Right lobe of liver (tissue), 6 donors: ENCODE measurements at regions not wholly inside any gene's neighbourhood (a gene's known extent, or its start where the extent isn't known, plus 50 kb on each side); places are given as distances from the start of the nearest gene placed in this dataset.

Experiments used
- ATAC-seq, 4 donors: fragments of 200-7000 bp; cut with Tn5 transposase; one replicate each; pipeline ENCODE4 v1.9.1; 2020; ENCODE audit warnings: mild to moderate bottlenecking in 4 of 4, moderate library complexity in 4 of 4
- DNase-seq, 3 donors: peaks; one replicate each; pipeline ENCODE4 v3.0.0-alpha.2; 2020
- H3K27ac ChIP-seq, 3 donors: fragments of 200-600 bp; one replicate each; pipeline ENCODE4 v1.8.0; 2022
- H3K27me3 ChIP-seq, 2 donors: fragments of 200-600 bp; one replicate each; pipeline ENCODE4 v1.8.0; 2022
- H3K36me3 ChIP-seq, 4 donors: fragments of 200-600 bp; sonication (generic) in 1 of 4; one replicate each; pipeline versions ENCODE4 v1.5.1 to v1.8.0; 2017 to 2022; ENCODE audit warnings: control low read depth in 1 of 4
- H3K4me1 ChIP-seq, 4 donors: fragments of 200-600 bp; sonication (generic) in 1 of 4; one replicate each; pipeline versions ENCODE4 v1.5.1 to v1.8.0; 2017 to 2022; ENCODE audit warnings: control low read depth in 1 of 4
- H3K4me3 ChIP-seq, 3 donors: fragments of 200-600 bp; one replicate each; pipeline ENCODE4 v1.8.0; 2022
- H3K9me3 ChIP-seq, 4 donors: fragments of 200-600 bp; sonication (generic) in 1 of 4; one replicate each; pipeline versions ENCODE4 v1.5.1 to v1.8.0; 2017 to 2022; ENCODE audit warnings: control low read depth in 1 of 4
- POLR2A ChIP-seq: fragments of 450-650 bp; IDR thresholded peaks from one replicate; pipeline ENCODE4 v1.6.1; 2017; ENCODE audit warnings: antibody characterized with exemption, mild to moderate bottlenecking
- WGBS: methylation state at CpG from one replicate; pipeline ENCODE4 v1.1.6; 2018; ENCODE audit warnings: low coverage, low lambda C conversion rate; ENCODE audit not compliant: insufficient coverage; ENCODE audit errors: missing lambda C conversion rate; 5-methylcytosine and 5-hydroxymethylcytosine counted together
- intact Hi-C, 2 donors: fragments of 100-400 bp; cut with DNase I; formaldehyde crosslinking; loops; one replicate each; pipeline versions ENCODE4 v1.11.2 to v1.14.1; 2022
- TF ChIP-seq, protein P1 (sequence below), 4 donors: fragments of 200-600 bp in 3 of 4; fragments of 450-650 bp in 1 of 4; IDR thresholded peaks; one replicate each; pipeline versions ENCODE4 v1.5.1 to v1.8.0; 2016 to 2022; ENCODE audit warnings: antibody characterized with exemption in 4 of 4, mild to moderate bottlenecking in 2 of 4
- donor health status: DM: no; HTN: yes; CAD: no.
- donor health status: DM: no; HTN: no; CAD: no.
- donor health status: DM: no; HTN: no; CAD: no.
- donor health status: DM: no; HTN: yes; CAD: no.
- donor health status: DM: no; HTN: yes; CAD: no.

DNA sequence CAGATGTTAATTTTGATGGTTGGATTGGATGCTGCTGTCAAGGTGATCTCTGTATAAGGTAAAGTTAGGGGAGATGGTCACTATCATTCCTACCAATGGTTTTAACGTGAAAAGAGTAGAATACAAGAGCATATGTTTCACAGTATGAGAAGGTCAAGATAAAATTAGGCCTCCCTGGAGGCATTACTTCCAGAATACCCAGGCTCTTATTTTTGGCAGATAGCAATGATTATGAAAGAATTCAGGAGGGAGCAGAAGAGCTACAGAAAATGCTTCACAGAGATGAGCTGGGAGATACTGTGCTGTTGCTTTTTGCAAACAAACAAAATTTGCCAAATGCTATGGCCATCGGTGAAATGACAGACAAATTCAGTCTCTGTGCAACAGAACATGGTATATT, 547.5 kb upstream of the SPRY2 start:
- DNase-seq: no peak
- no peaks in the 10 kb centered on the region for H3K27me3 ChIP-seq
- WGBS: 49% methylated on average over 2 of the region's 2 CpGs
- no peak for ATAC-seq
- H3K36me3 ChIP-seq: no peaks in the 10 kb centered on the region
- no peaks in the 10 kb centered on the region for H3K4me1 ChIP-seq
- H3K9me3 ChIP-seq: no peaks in the 10 kb centered on the region
- no peak for TF ChIP-seq POLR2A
- TF ChIP-seq, protein P1, sequence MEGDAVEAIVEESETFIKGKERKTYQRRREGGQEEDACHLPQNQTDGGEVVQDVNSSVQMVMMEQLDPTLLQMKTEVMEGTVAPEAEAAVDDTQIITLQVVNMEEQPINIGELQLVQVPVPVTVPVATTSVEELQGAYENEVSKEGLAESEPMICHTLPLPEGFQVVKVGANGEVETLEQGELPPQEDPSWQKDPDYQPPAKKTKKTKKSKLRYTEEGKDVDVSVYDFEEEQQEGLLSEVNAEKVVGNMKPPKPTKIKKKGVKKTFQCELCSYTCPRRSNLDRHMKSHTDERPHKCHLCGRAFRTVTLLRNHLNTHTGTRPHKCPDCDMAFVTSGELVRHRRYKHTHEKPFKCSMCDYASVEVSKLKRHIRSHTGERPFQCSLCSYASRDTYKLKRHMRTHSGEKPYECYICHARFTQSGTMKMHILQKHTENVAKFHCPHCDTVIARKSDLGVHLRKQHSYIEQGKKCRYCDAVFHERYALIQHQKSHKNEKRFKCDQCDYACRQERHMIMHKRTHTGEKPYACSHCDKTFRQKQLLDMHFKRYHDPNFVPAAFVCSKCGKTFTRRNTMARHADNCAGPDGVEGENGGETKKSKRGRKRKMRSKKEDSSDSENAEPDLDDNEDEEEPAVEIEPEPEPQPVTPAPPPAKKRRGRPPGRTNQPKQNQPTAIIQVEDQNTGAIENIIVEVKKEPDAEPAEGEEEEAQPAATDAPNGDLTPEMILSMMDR (IDR thresholded peaks at IDR 0.05): no peak
- no peak overlapping the region for H3K4me3 ChIP-seq
- no peak overlapping the region for H3K27ac ChIP-seq
- intact Hi-C loops: no loop called here

DNA sequence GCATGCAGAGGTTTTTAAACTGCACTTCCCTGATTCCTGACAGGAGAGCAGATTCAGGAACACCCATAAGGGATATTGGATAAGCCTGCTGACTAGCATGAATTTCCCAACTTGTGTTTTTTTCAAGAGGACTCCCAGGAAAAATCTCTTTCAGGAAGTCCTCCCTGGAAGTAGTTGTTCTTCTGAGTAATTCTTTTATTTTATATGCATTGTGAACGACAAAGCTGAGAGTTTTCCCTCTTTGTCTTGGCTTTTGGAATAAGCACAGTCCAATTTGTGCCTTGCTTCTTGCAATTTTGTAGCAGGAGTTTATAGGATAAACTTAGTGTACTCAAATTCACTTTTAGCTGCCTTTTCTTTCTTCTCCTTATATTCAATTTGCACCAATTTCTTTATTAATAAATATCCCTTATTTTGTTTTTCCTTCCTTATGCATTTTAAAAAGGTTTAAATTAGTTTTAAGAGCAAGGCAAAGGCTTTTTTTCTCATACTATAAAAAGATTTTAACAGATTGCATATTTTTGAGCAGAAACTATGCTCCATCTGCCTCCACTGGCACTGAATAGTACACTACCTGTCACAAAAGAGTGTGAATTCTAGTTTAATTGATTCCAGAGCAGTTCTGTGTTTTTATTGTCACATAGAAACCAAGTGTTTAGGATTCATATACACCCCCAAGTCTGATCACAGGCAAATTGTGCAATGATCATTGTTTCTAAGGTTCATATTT, 543.3 kb upstream of the SPRY2 start:
- Histone ChIP-seq H3K4me1 (no peaks in the 10 kb centered on the region), H3K27me3 (no peaks in the 10 kb centered on the region), H3K4me3 (no peak overlapping the region), H3K27ac (no peak overlapping the region), H3K9me3 (no peaks in the 10 kb centered on the region), H3K36me3 (no peaks in the 10 kb centered on the region)
- ATAC-seq: no peak
- no peak for TF ChIP-seq POLR2A
- TF ChIP-seq, protein P1 (IDR thresholded peaks at IDR 0.05): no peak
- 18% methylated on average over 1 of the region's 1 CpG for WGBS
- DNase-seq: no peak
- intact Hi-C loops: no loop called here

DNA sequence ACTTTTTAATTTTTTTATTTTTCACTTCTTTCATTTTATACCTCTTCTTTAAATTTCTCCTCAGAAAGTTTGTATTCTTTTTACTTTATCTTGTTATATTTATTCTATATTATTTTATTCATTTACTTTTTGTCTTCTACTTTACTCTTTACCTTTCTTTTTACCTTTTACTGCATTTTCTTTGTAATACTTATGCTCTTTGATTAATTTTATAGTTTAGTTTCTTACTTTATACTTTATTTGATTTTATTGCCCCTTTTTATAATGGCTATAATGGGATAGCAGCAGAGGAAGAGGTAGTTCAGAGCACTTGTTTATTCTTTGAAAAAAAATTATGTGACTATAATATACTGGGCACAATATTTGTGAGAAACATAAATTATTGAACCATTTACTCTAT, 542.6 kb upstream of the SPRY2 start:
- TF ChIP-seq POLR2A: no peak
- TF ChIP-seq, protein P1 (IDR thresholded peaks at IDR 0.05): no peak

DNA sequence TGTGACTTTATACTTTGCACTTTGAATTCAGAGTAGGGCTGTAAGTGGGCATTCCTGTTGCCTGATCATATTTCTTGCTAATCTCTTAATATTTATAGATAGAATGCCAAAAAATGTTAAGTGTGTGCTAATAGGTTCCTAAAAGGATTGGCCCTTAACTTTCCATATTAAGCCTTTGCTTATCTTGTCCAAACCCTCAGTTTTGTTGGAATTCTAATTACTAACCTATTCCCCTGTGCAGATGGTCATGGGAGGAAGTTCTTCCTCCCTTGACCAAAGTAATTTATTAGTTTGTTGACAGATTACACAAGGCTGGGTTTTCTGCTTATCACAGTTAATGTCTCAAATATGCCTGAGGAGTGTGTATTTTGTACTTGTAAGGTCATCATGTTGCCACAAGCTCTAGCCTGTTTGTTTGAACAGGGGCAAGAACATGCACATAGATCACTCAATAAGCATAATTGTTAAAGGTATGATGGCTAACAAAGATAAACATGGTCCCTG, 541.1 kb upstream of the SPRY2 start:
- H3K4me1 ChIP-seq: no peaks in the 10 kb centered on the region
- ATAC-seq (no peak), DNase-seq (no peak)
- H3K27me3 ChIP-seq: no peaks in the 10 kb centered on the region
- H3K27ac ChIP-seq: no peak overlapping the region
- no peak overlapping the region for H3K4me3 ChIP-seq
- TF ChIP-seq, protein P1 (IDR thresholded peaks at IDR 0.05): no peak
- no peak for TF ChIP-seq POLR2A
- H3K36me3 ChIP-seq: no peaks in the 10 kb centered on the region
- no peaks in the 10 kb centered on the region for H3K9me3 ChIP-seq
- intact Hi-C loops: no loop called here

More for the DNA sequence above, 542.6 kb upstream of the SPRY2 start:
- Histone ChIP-seq H3K36me3 (no peaks in the 10 kb centered on the region), H3K27ac (no peak overlapping the region), H3K4me1 (no peaks in the 10 kb centered on the region), H3K27me3 (no peaks in the 10 kb centered on the region), H3K9me3 (no peaks in the 10 kb centered on the region), H3K4me3 (no peak overlapping the region)
- no peak for DNase-seq
- ATAC-seq: no peak
- intact Hi-C loops: no loop called here

DNA sequence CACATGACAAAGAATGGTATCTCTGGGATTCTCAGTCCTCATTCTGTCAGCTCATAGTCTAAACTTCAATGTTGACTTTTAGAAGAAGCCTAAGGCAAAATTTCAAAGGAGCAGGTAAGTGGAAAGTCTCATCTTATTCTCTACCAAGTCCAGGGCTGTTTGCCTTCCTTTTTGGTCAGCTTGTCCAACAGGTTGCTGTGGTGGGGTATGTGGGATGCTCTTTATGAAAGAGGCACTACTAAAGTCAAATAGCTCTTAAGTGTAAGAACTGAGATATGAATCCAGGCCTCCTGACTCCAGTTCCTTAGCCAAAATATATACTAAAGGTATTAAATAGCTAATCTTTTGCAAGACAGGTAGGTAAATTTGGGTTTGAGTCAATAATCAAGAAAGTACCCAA, 540.6 kb upstream of the SPRY2 start:
- Histone ChIP-seq H3K9me3 (no peaks in the 10 kb centered on the region), H3K36me3 (no peaks in the 10 kb centered on the region), H3K4me3 (no peak overlapping the region), H3K27me3 (no peaks in the 10 kb centered on the region), H3K4me1 (no peaks in the 10 kb centered on the region), H3K27ac (no peak overlapping the region)
- no peak for ATAC-seq
- TF ChIP-seq POLR2A: no peak
- TF ChIP-seq, protein P1 (IDR thresholded peaks at IDR 0.05): no peak
- no peak for DNase-seq
- intact Hi-C loops: no loop called here
